ENCODE measurements at regions not wholly inside any gene's neighbourhood (a gene's known extent, or its start where the extent isn't known, plus 50 kb on each side); places are given as distances from the start of the nearest gene placed in this dataset.

DNA sequence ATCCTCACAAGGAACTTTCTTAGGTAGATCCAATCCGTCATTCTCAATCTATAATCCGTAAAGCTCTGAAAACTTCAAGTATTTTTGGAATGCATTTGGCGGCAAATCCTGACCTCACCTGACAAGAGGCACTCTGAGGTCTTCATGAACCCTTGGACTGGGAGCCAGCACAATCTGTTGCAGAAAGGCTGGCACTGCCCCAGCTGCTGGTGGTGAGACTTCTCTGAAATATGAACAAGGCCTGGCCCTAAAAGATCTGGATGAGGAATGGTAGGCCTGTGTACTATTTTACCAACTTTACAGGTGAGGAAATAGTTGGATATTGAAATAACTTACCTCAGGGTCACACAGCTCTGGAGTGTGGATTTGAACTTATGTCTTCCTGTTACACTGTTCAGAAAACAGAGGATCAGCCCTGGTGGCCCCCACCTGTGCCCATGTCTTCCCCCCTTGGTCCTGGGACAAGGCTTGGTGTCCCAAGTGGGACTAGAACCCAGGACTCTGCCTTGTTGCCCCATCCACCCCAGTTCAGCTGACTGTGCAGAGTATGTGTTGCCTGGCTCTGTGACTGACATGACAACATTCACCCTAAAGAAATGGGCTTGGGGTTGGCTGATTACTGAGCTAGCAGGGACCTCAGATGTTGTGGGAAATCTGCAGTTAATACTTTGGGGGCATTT is 471.4 kb downstream of the MN1 start:
- Mint-ChIP-seq H3K27ac (peak overlapping the region in 1 of 6 donors; percentile 38), H3K4me1 (no peaks in the 10 kb centered on the region), H3K9me3 (peaks cover 0 to 11% (median 0%) of the 10 kb centered on the region in 7 donors), H3K36me3 (no peaks in the 10 kb centered on the region), H3K27me3 (peaks cover 34 to 50% (median 38%) of the 10 kb centered on the region in 3 donors), H3K4me3 (no peak overlapping the region)
- DNase-seq = no peak
- ATAC-seq (ENCODE audit: low read depth in 2 of 2) = no peak

DNA sequence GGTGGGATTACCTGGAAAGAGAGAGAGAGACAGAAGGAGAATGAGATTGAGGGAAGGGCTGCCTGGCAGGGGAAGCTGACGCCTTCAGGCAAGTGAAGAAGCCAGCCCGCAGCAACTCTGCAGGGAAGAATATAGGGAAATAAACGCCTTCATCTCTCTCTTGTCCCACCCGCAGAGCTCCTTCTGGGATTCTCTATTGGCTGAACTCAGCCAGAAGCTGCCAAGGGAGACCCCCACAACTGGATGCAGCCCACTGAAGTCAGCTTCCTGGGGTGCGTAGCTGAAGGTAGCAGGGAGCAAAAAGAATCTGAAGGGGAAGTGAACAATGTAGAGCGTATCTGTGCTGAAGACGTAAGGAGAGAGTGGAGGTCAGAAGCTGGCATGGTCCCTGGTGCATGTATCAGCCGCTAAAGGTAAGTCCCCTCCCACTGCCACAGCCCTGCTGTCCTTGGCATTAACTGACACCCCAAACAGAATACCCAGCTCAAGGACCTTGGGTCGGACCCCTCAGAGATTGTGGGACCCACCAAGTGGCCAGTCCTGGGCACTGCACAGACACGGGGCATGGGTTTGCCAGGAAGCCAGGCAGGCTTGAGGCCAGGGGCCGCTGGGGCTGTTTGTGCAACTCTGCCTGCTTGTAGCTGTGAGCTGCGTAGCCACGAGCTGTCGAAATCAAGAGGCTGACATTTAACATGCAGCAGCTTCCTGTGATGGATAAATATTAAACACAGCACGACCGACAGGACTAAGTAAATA is 469.9 kb downstream of the MN1 start:
- Mint-ChIP-seq H3K27ac (no peak overlapping the region), H3K4me3 (no peak overlapping the region), H3K27me3 (peaks cover 28 to 47% (median 38%) of the 10 kb centered on the region in 3 donors), H3K9me3 (peaks cover 0 to 11% (median 0%) of the 10 kb centered on the region in 7 donors), H3K4me1 (no peaks in the 10 kb centered on the region), H3K36me3 (no peaks in the 10 kb centered on the region)
- DNase-seq (no peak), ATAC-seq (ENCODE audit: low read depth in 2 of 2) (no peak)

DNA sequence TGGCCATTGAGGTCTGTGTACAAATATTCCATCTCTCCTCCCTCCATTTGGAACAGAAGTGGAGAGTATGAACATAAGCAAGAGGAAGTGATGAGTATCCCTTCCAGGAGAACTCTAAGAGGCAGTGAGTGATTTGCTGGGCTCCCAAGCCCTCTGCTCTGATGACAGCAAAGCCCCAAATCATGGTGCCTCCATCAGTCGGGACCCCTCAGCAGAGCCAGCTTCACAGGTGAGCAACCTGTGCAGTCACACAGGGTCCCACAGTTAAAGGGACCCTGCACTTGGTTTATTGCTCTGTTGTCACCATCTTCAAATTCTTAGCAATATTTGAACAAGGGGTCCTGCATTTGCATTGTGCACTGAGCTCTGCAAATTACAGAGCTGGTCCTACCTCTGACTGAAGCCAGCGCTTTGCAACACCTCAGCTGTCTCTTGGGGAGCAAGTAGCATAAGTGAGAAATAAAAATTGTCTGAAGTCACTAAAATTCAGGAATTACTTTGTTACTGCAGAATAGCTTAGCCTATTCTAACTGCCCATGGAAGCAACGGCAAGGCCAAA is 466.4 kb downstream of the MN1 start:
- no peak for ATAC-seq (ENCODE audit: low read depth in 2 of 2)
- peaks cover 0 to 11% (median 0%) of the 10 kb centered on the region in 7 donors for H3K9me3 Mint-ChIP-seq
- no peak overlapping the region for H3K27ac Mint-ChIP-seq
- no peaks in the 10 kb centered on the region for H3K36me3 Mint-ChIP-seq
- H3K27me3 Mint-ChIP-seq = peaks cover 21 to 37% (median 25%) of the 10 kb centered on the region in 3 donors
- H3K4me3 Mint-ChIP-seq = peak overlapping the region in 1 of 8 donors; percentile 42
- H3K4me1 Mint-ChIP-seq = no peaks in the 10 kb centered on the region
- no peak for DNase-seq

DNA sequence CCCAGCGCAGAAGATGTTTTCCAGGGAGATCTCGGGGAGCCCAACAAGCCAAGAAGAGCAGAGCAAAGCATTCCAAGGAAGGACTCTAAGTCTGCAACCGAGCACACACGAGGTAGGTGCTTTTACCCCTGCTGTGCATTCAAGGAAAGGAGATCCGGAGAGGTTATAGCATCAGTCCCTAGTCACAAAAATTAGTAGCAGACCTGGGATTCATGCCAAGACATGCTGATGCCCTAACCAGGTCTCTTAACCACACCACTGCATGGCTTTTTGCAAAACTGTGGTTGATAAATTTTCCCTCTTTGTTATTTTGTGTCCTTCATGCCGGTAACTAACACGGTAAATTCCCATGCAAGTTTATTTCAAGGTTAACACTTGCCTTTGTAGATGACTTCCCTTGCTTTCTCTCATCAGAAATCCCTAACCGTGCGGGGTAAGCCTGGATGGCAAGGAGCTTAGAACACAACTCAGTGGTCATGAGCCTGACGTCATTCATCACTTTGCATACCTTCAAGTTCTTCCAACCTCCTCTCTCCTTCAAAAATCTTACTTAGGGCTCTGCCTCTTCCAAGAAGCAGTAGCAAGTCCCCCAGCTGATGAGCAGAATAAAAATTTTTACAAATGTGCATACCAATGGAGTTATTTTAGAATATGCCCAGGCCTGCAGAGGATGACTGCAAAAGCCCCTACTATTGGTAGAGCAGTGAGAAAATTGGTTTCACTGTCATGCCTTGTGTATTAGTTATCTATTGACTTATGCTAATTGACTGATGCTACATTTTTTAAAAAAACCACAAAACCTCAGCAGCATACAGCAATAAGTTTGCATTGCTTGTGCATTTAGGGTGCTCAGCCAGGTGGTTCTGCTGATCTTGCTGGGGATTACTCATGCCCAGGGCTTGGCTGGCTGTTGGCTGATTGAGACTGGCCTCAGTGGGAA is 465.1 kb downstream of the MN1 start:
- H3K27me3 Mint-ChIP-seq = peaks cover 16 to 29% (median 19%) of the 10 kb centered on the region in 3 donors
- H3K36me3 Mint-ChIP-seq = no peaks in the 10 kb centered on the region
- H3K9me3 Mint-ChIP-seq = peaks cover 0 to 11% (median 0%) of the 10 kb centered on the region in 7 donors
- H3K27ac Mint-ChIP-seq = no peak overlapping the region
- ATAC-seq (ENCODE audit: low read depth in 2 of 2) = no peak
- no peaks in the 10 kb centered on the region for H3K4me1 Mint-ChIP-seq
- DNase-seq = no peak
- H3K4me3 Mint-ChIP-seq = no peak overlapping the region

DNA sequence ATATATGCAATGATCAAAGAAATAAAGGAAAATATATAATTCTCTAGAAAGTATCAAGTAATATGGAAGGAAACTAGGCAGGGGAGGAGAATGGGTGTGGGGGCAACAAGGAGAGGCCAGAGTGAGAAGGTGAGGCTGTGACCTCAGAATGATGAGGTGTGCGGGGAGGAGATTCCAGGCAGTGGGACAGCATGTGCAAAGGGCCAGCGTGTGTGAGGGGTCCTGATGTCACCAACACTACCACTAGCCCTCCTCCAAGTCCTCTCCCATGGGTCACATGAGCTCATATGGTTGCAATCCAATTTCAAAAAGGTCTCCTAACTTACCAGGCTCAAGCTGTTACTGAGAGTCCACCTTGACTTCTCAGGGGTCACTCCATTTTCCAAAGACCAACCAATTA is 463.9 kb downstream of the MN1 start:
- DNase-seq (no peak), ATAC-seq (ENCODE audit: low read depth in 2 of 2) (no peak)
- no peaks in the 10 kb centered on the region for H3K36me3 Mint-ChIP-seq
- peaks cover 0 to 17% (median 2%) of the 10 kb centered on the region in 7 donors for H3K9me3 Mint-ChIP-seq
- H3K4me3 Mint-ChIP-seq = no peak overlapping the region
- no peaks in the 10 kb centered on the region for H3K4me1 Mint-ChIP-seq
- H3K27ac Mint-ChIP-seq = no peak overlapping the region
- H3K27me3 Mint-ChIP-seq = peaks cover 10 to 21% (median 17%) of the 10 kb centered on the region in 3 donors

DNA sequence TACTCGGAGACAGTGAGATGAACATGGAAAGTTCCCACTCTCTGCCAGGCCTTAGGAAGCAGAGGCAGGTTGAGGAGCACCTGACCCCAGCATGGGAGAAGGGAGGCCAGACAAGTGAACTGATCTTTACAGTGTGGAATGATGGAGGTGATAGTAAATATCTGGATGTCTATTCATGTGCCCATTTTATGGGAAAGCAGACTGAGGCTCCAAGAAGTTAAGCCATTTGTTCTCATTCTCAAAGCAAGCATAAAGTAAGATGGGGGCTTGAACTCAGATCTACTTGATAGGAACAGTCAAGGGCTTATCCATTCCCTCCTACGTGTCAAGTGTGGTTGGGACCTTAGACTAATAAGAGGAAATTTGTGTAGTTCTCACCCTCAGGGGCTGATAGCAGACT is 461.5 kb downstream of the MN1 start:
- Mint-ChIP-seq H3K36me3 (no peaks in the 10 kb centered on the region), H3K9me3 (peaks cover 0 to 15% (median 2%) of the 10 kb centered on the region in 7 donors), H3K4me3 (no peak overlapping the region), H3K4me1 (no peaks in the 10 kb centered on the region), H3K27me3 (peaks cover 0 to 6% (median under 1%) of the 10 kb centered on the region in 3 donors), H3K27ac (no peak overlapping the region)
- no peak for ATAC-seq (ENCODE audit: low read depth in 2 of 2)
- no peak for DNase-seq

DNA sequence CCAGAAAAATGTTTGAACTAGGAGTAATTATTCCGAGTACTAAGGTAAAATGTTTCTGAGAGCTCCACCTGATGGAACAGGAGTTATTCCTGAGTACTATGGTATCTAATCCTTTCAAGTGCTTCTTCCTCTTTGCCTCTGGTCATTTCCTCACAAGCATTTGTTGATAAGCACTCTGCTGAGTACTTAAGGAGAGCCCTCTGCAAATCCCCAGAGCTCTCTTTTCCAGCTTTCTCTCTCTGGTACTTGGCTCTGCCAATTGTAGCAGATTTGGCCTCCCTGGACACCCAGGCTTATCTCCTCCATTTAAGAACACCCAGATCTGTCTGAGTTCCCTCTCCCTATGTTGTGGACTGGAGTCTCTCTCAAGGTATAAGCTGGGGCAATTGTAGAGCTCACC is 457.0 kb downstream of the MN1 start:
- Mint-ChIP-seq H3K9me3 (peaks cover 2 to 24% (median 5%) of the 10 kb centered on the region in 7 donors), H3K27me3 (peaks cover 0 to 10% (median 5%) of the 10 kb centered on the region in 3 donors), H3K4me1 (no peaks in the 10 kb centered on the region), H3K4me3 (no peak overlapping the region), H3K36me3 (no peaks in the 10 kb centered on the region), H3K27ac (no peak overlapping the region)
- DNase-seq = no peak
- ATAC-seq (ENCODE audit: low read depth in 2 of 2) = no peak

DNA sequence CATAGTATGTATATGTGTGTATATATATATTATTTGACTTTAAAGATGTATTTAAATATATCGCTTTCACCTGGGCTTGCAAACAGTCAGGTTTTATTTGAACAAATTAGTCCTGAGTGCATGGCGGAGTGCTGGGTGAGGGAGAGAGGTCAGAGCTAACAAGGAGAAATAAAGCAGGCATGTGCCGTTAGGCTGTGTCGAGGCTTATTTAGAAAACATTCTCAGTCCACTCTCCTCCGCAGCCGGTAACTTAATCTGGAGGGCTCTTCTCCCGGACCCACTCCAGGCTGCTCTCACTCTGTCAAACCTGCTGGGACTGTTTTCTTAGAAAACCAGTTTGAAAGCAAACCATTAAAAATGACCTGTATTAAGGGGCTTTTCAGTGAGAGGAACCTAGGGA is 455.9 kb downstream of the MN1 start:
- Mint-ChIP-seq H3K27me3 (peaks cover 0 to 10% (median 5%) of the 10 kb centered on the region in 3 donors), H3K9me3 (peaks cover 2 to 36% (median 9%) of the 10 kb centered on the region in 7 donors), H3K27ac (no peak overlapping the region), H3K4me1 (no peaks in the 10 kb centered on the region), H3K36me3 (no peaks in the 10 kb centered on the region), H3K4me3 (no peak overlapping the region)
- DNase-seq = no peak
- no peak for ATAC-seq (ENCODE audit: low read depth in 2 of 2)

DNA sequence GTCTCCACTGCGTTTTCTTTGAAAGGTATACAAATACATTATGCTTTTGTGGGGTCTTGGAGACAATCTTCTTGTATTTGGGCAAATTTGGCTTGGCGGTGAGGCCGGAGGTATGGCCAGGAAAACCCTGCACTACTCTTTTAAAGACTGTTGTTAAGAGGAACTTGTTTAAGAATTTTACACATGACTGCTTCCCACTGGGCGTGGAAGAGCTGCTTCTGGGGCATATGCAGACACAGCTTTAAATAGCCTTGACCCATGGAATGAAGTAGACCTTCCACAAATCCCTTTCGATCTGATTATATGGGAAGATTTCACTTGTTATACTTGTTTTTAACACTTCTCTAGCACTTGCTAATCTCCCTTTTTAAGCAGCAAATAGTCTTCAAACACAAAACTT is 453.6 kb downstream of the MN1 start:
- DNase-seq = no peak
- no peak for ATAC-seq (ENCODE audit: low read depth in 2 of 2)
- H3K4me3 Mint-ChIP-seq = no peak overlapping the region
- H3K4me1 Mint-ChIP-seq = no peaks in the 10 kb centered on the region
- H3K36me3 Mint-ChIP-seq = peaks cover 0 to 6% of the 10 kb centered on the region in 2 donors
- H3K9me3 Mint-ChIP-seq = peaks cover 2 to 41% (median 11%) of the 10 kb centered on the region in 7 donors
- no peak overlapping the region for H3K27ac Mint-ChIP-seq
- H3K27me3 Mint-ChIP-seq = peaks cover 5 to 21% (median 11%) of the 10 kb centered on the region in 3 donors

DNA sequence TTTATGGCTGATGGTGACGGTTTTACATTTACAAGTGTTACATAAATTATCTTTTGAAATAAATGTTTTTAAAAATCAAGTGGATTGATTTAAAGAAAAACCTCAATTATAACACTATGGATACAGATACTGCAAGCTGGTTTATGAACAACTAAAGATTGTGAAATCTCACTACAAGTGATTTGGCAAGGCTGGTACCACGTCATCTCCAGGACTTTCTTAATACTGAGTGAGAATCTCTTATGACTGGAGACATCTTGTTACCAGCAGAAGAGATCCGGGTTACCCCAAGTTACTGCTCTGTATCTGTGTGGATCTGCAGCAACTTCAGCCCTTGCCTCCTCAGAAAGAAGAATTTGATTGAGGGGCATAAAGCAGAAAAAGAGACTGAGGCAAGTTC is 452.9 kb downstream of the MN1 start:
- H3K4me3 Mint-ChIP-seq = no peak overlapping the region
- H3K9me3 Mint-ChIP-seq = peaks cover 2 to 41% (median 11%) of the 10 kb centered on the region in 7 donors
- peaks cover 5 to 21% (median 13%) of the 10 kb centered on the region in 3 donors for H3K27me3 Mint-ChIP-seq
- DNase-seq (no peak), ATAC-seq (ENCODE audit: low read depth in 2 of 2) (no peak)
- peaks cover 0 to 6% of the 10 kb centered on the region in 2 donors for H3K36me3 Mint-ChIP-seq
- H3K27ac Mint-ChIP-seq = no peak overlapping the region
- H3K4me1 Mint-ChIP-seq = no peaks in the 10 kb centered on the region

DNA sequence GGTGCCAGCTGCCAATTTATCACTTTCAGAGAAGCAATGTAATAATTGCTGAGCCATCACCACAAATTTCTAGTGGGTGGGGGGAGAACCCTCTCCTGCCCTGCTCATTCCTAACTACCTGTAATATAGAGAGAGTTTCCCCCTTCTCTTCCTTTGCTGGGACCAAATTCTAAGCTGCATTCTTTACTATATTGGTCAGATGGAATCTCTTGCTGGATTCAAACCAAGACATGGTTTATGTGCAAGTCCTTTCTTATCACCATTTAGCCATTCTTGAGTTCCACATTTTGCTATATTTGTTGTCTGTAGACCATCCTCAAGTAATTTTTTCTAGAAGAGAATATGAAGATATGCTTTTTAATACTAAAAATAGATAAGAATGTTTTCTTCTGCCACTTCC is 452.1 kb downstream of the MN1 start:
- no peaks in the 10 kb centered on the region for H3K4me1 Mint-ChIP-seq
- H3K36me3 Mint-ChIP-seq = peaks cover 0 to 6% of the 10 kb centered on the region in 2 donors
- ATAC-seq (ENCODE audit: low read depth in 2 of 2) (no peak), DNase-seq (no peak)
- H3K27me3 Mint-ChIP-seq = peaks cover 5 to 26% (median 19%) of the 10 kb centered on the region in 3 donors
- no peak overlapping the region for H3K27ac Mint-ChIP-seq
- H3K9me3 Mint-ChIP-seq = peaks cover 2 to 33% (median 12%) of the 10 kb centered on the region in 7 donors
- no peak overlapping the region for H3K4me3 Mint-ChIP-seq

DNA sequence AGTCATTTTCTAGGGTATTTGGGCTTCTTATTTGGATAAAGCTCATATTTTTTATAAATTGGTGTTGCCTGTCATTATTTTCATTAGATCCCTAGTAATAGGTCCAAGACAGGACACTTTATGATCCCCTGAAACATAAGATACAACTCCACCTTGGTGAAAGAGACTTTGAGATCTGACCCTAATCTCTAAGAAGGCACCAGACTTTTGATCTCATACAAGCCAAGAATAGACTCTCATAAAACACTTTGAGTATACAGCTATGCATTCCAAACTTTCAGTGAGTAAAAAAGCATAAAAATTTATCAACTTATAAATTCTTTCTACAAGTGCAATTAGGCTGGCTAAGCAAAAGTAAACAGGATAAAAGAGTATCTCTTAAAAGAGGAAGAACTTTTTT is 451.2 kb downstream of the MN1 start:
- no peak overlapping the region for H3K4me3 Mint-ChIP-seq
- no peaks in the 10 kb centered on the region for H3K4me1 Mint-ChIP-seq
- peaks cover 5 to 21% (median 19%) of the 10 kb centered on the region in 3 donors for H3K27me3 Mint-ChIP-seq
- DNase-seq (no peak), ATAC-seq (ENCODE audit: low read depth in 2 of 2) (no peak)
- H3K9me3 Mint-ChIP-seq = peaks cover 2 to 33% (median 13%) of the 10 kb centered on the region in 7 donors
- no peak overlapping the region for H3K27ac Mint-ChIP-seq
- peaks cover 0 to 6% of the 10 kb centered on the region in 2 donors for H3K36me3 Mint-ChIP-seq

DNA sequence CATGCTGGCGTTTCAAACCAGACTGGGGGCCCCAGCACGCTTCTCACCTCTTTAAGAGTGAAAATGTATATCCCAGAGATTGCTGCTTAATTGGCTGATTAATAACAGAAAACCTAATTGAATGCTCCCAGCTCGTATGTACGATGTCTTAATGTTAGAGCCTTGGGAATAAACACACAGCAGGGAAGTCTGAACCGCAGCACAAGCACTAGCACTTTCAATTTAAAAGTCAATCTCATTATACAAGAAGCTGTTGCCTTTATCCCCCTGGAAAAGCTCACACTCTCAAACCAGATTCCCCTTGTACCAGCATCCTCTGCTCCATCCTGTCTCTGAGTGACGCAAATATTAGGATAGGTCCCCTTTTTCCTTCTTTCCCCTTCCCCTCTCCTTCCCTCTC is 449.1 kb downstream of the MN1 start:
- Mint-ChIP-seq H3K4me1 (no peaks in the 10 kb centered on the region), H3K36me3 (peaks cover 0 to 16% of the 10 kb centered on the region in 2 donors), H3K9me3 (peaks cover 7 to 53% (median 22%) of the 10 kb centered on the region in 7 donors), H3K4me3 (no peak overlapping the region), H3K27ac (peak overlapping the region in 1 of 6 donors; percentile 12), H3K27me3 (peaks cover 0 to 21% (median 17%) of the 10 kb centered on the region in 3 donors)
- no peak for ATAC-seq (ENCODE audit: low read depth in 2 of 2)
- no peak for DNase-seq
